Activated T-helper 1 cell treated with anti-CD3 and anti-CD28 coated beads, Interleukin-12 subunit alpha, Interleukin-12 subunit beta, Interleukin-2, Interleukin-4 antibody, amounts not matched to agents 30 ng/mL and 10 ng/mL and 1 ng/mL, durations not matched to agents 14 hours and 24 hours and 36 hours (primary cell): ENCODE measurements at regions not wholly inside any gene's neighbourhood (a gene's known extent, or its start where the extent isn't known, plus 50 kb on each side); places are given as distances from the start of the nearest gene placed in this dataset.

Source experiments
- DNase-seq: peaks from one replicate; pipeline ENCODE4 v3.0.0; 2021; ENCODE audit warnings: low spot score
- H3K27ac Mint-ChIP-seq: one replicate; pipeline ENCODE4 v1.8.0; 2021; ENCODE audit warnings: mild to moderate bottlenecking, mixed read lengths
- H3K27me3 Mint-ChIP-seq: one replicate; pipeline ENCODE4 v1.8.0; 2022; ENCODE audit warnings: mild to moderate bottlenecking, moderate library complexity, mixed read lengths; ENCODE audit not compliant: insufficient read depth
- H3K36me3 Mint-ChIP-seq: one replicate; pipeline ENCODE4 v1.8.0; 2021; ENCODE audit warnings: low read depth, mixed read lengths
- H3K4me1 Mint-ChIP-seq: one replicate; pipeline ENCODE4 v1.8.0; 2021; ENCODE audit warnings: low read depth, mixed read lengths
- H3K4me3 Mint-ChIP-seq: one replicate; pipeline ENCODE4 v1.8.0; 2021; ENCODE audit warnings: mild to moderate bottlenecking, moderate library complexity, mixed read lengths
- H3K9me3 Mint-ChIP-seq: one replicate; pipeline ENCODE4 v1.8.0; 2021; ENCODE audit warnings: mixed read lengths
- intact Hi-C: fragments of 100-400 bp; cut with micrococcal nuclease; formaldehyde crosslinking; loops from one replicate; pipeline ENCODE4 v1.15.1; 2024

- Mint-ChIP-seq H3K4me1 (no peaks in the 10 kb centered on the region), H3K36me3 (no peaks in the 10 kb centered on the region)
- intact Hi-C loops: no loop called here
Observed at GRCh38 chr15:100788418-100789105, 91.1 kb upstream of the ALDH1A3 start.

GRCh38 chr15:100790786-100791265, 88.8 kb upstream of the ALDH1A3 start:
- peaks cover 2% of the 10 kb centered on the region for H3K27me3 Mint-ChIP-seq
- H3K4me1 Mint-ChIP-seq: no peaks in the 10 kb centered on the region
- no peaks in the 10 kb centered on the region for H3K36me3 Mint-ChIP-seq
- no peak overlapping the region for H3K4me3 Mint-ChIP-seq
- no peak for DNase-seq
- H3K27ac Mint-ChIP-seq: no peak overlapping the region
- H3K9me3 Mint-ChIP-seq: no peaks in the 10 kb centered on the region
- intact Hi-C loops: no loop called here

More at GRCh38 chr15:100788418-100789105, 91.1 kb upstream of the ALDH1A3 start:
- no peak overlapping the region for H3K27ac Mint-ChIP-seq
- DNase-seq: no peak
- H3K27me3 Mint-ChIP-seq: peaks cover 2% of the 10 kb centered on the region
- H3K4me3 Mint-ChIP-seq: no peak overlapping the region
- H3K9me3 Mint-ChIP-seq: no peaks in the 10 kb centered on the region

GRCh38 chr15:100794008-100794407, 85.6 kb upstream of the ALDH1A3 start:
- DNase-seq: no peak
- Mint-ChIP-seq H3K27me3 (peaks cover 6% of the 10 kb centered on the region), H3K27ac (no peak overlapping the region), H3K9me3 (no peaks in the 10 kb centered on the region), H3K4me3 (no peak overlapping the region), H3K4me1 (no peaks in the 10 kb centered on the region), H3K36me3 (no peaks in the 10 kb centered on the region)
- intact Hi-C loops: no loop called here

- intact Hi-C loops: no loop called here
- Mint-ChIP-seq H3K36me3 (no peaks in the 10 kb centered on the region), H3K4me3 (no peak overlapping the region), H3K27ac (no peak overlapping the region), H3K4me1 (no peaks in the 10 kb centered on the region), H3K27me3 (peaks cover 6% of the 10 kb centered on the region), H3K9me3 (peaks cover 2% of the 10 kb centered on the region)
- no peak for DNase-seq
Observed at GRCh38 chr15:100801256-100801900, 78.3 kb upstream of the ALDH1A3 start.

DNA sequence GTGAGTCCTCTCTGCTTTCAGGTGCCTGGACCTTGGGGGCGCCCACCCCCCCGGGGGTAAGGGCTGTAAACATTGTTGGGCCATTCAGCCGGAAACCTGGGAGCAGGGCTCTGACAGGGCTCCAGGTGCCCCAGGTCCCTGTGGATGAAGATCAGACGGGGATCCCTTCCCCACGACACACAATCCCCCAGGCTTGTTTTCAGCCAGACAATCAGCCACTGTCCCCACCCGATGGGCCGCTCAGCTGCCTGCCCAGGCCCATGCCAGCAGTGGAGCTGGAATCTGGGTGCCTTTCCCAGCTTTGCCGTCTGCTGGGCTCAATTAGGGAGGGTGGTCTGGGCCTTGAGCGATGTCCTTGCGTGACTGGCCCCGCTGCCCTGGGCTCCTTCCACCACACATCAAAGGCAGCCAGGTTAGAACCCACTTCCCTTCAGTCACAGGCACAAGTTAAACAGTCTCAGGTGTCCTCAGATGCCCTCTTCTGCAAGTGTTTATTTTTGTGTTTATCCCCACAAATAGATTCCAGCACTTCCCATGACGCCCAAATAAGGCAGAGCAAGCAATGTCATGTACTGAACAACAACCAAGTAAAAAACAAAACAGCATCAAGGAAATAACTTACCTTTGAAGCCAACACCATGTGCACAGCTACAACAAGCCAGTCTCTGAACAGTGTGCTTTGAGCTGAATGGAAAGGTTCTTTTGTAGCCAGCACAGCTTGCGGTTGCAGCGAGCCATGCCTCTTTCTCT, 77.0 kb upstream of the ALDH1A3 start:
- peaks cover 3% of the 10 kb centered on the region for H3K27me3 Mint-ChIP-seq
- intact Hi-C loops: no loop called here
- peaks cover 4% of the 10 kb centered on the region for H3K9me3 Mint-ChIP-seq
- H3K36me3 Mint-ChIP-seq: no peaks in the 10 kb centered on the region
- no peak overlapping the region for H3K4me3 Mint-ChIP-seq
- no peaks in the 10 kb centered on the region for H3K4me1 Mint-ChIP-seq
- DNase-seq: no peak
- H3K27ac Mint-ChIP-seq: no peak overlapping the region

DNA sequence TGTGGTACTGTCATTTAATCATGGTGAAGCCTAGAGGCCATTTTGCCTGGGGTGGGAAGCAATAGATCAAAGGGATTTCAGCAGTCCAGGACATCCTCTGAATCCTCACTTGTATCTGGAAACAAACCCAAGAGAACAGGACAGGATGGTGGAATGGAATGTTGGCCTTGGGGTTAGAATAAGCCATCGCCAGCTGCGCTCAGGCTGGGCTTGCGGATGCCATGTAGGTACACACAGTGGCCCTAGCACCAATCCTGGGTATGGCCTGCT, 76.5 kb upstream of the ALDH1A3 start:
- no peak for DNase-seq
- H3K27me3 Mint-ChIP-seq: peaks cover 2% of the 10 kb centered on the region
- no peak overlapping the region for H3K4me3 Mint-ChIP-seq
- intact Hi-C loops: no loop called here
- H3K27ac Mint-ChIP-seq: no peak overlapping the region
- H3K36me3 Mint-ChIP-seq: no peaks in the 10 kb centered on the region
- peaks cover 4% of the 10 kb centered on the region for H3K9me3 Mint-ChIP-seq
- H3K4me1 Mint-ChIP-seq: no peaks in the 10 kb centered on the region

- peaks cover 5% of the 10 kb centered on the region for H3K27me3 Mint-ChIP-seq
- no peak overlapping the region for H3K4me3 Mint-ChIP-seq
- no peaks in the 10 kb centered on the region for H3K36me3 Mint-ChIP-seq
- peaks cover 8% of the 10 kb centered on the region for H3K9me3 Mint-ChIP-seq
- no peaks in the 10 kb centered on the region for H3K4me1 Mint-ChIP-seq
- intact Hi-C loops: no loop called here
- no peak for DNase-seq
- no peak overlapping the region for H3K27ac Mint-ChIP-seq
Observed at GRCh38 chr15:100806157-100806556, 73.5 kb upstream of the ALDH1A3 start.

- DNase-seq: no peak
- Mint-ChIP-seq H3K27me3 (peaks cover 5% of the 10 kb centered on the region), H3K4me3 (no peak overlapping the region), H3K9me3 (peaks cover 8% of the 10 kb centered on the region), H3K36me3 (no peaks in the 10 kb centered on the region), H3K4me1 (no peaks in the 10 kb centered on the region), H3K27ac (no peak overlapping the region)
- intact Hi-C loops: no loop called here
Observed at GRCh38 chr15:100807028-100807427, 72.6 kb upstream of the ALDH1A3 start.

GRCh38 chr15:100808691-100809090, 70.9 kb upstream of the ALDH1A3 start:
- no peaks in the 10 kb centered on the region for H3K36me3 Mint-ChIP-seq
- no peak for DNase-seq
- H3K4me1 Mint-ChIP-seq: no peaks in the 10 kb centered on the region
- H3K27ac Mint-ChIP-seq: no peak overlapping the region
- no peak overlapping the region for H3K4me3 Mint-ChIP-seq
- H3K9me3 Mint-ChIP-seq: peaks cover 8% of the 10 kb centered on the region
- intact Hi-C loops: no loop called here
- peaks cover 5% of the 10 kb centered on the region for H3K27me3 Mint-ChIP-seq

DNA sequence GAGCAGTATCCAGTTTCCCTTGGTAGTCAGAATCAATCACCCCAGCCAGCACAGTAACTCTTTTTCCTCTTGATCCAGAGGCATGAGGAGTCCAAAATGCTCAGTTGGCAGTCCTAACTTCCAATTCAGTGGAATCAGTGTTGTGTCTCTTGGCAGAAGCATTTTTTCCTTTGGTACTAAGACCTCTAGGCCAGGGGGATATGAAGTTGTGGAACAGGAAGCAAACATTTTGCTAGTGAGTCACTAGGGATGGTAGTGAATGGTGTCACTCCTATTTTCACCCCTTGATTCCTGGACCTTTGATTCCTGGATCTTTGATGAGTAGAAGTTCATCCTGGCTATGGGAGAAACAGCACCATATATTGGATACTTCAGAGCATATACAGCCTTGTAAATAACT, 70.5 kb upstream of the ALDH1A3 start:
- no peak for DNase-seq
- peaks cover 5% of the 10 kb centered on the region for H3K27me3 Mint-ChIP-seq
- peaks cover 8% of the 10 kb centered on the region for H3K9me3 Mint-ChIP-seq
- H3K36me3 Mint-ChIP-seq: no peaks in the 10 kb centered on the region
- no peaks in the 10 kb centered on the region for H3K4me1 Mint-ChIP-seq
- intact Hi-C loops: no loop called here
- H3K27ac Mint-ChIP-seq: no peak overlapping the region
- no peak overlapping the region for H3K4me3 Mint-ChIP-seq

DNA sequence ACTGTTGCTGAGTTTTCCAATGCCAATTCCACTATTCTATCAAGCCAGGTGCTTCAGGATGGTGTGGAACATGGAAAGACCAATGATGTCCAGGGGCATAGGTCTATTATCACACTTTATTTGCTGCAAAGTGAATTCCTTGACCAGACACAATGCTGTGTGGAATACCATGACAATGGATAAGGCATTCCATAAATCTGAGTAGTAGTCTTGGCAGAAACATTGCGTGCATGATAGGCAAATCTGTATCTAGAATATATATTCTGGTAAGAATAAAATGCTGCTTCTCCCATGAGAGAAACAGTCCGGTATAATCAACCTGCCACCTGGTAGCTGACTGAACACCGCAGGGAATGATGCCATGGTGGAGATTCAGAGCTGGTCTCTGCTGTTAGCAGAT, 70.0 kb upstream of the ALDH1A3 start:
- Mint-ChIP-seq H3K9me3 (peaks cover 8% of the 10 kb centered on the region), H3K36me3 (no peaks in the 10 kb centered on the region), H3K27ac (no peak overlapping the region), H3K4me1 (no peaks in the 10 kb centered on the region), H3K4me3 (no peak overlapping the region), H3K27me3 (peaks cover 5% of the 10 kb centered on the region)
- intact Hi-C loops: no loop called here
- DNase-seq: no peak

GRCh38 chr15:100810229-100810628, 69.4 kb upstream of the ALDH1A3 start:
- H3K9me3 Mint-ChIP-seq: peaks cover 8% of the 10 kb centered on the region
- DNase-seq: no peak
- no peaks in the 10 kb centered on the region for H3K4me1 Mint-ChIP-seq
- H3K4me3 Mint-ChIP-seq: no peak overlapping the region
- no peaks in the 10 kb centered on the region for H3K36me3 Mint-ChIP-seq
- peaks cover 7% of the 10 kb centered on the region for H3K27me3 Mint-ChIP-seq
- no peak overlapping the region for H3K27ac Mint-ChIP-seq
- intact Hi-C loops: no loop called here

DNA sequence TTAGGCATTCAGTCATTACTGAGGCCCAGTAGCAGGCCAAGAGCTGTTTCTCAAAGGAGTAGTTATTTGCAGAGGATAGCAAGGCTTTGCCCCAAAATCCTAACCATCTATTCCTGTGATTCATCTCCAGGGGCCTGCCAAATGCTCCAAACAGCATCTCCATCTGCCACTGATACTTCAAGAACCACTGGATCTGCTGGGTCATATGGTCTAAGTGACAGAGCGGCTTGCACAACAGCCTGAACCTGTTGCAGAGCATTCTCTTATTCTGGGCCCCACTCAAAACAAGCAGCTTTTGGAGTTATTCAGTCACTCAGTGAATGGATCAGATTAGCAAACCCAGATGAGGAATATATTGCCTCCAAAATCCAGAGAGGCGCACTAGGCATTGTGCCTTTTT, 68.8 kb upstream of the ALDH1A3 start:
- H3K9me3 Mint-ChIP-seq: peaks cover 11% of the 10 kb centered on the region
- H3K27me3 Mint-ChIP-seq: peaks cover 4% of the 10 kb centered on the region

More for the DNA sequence above, 68.8 kb upstream of the ALDH1A3 start:
- Mint-ChIP-seq H3K36me3 (no peaks in the 10 kb centered on the region), H3K4me1 (no peaks in the 10 kb centered on the region), H3K27ac (no peak overlapping the region), H3K4me3 (no peak overlapping the region)
- DNase-seq: no peak
- intact Hi-C loops: no loop called here
